H9 (cell line): ENCODE measurements at regions not wholly inside any gene's neighbourhood (a gene's known extent, or its start where the extent isn't known, plus 50 kb on each side); places are given as distances from the start of the nearest gene placed in this dataset.

ENCODE experiments used
- DNase-seq: peaks from one replicate; pipeline ENCODE4 v3.0.0-alpha.2; 2017
- H2AFZ ChIP-seq: one replicate; pipeline ENCODE4 v1.6.1; 2013; ENCODE audit warnings: mild to moderate bottlenecking, low read length, control low read depth, moderate library complexity
- H2AK5ac ChIP-seq: 2 replicates; pipeline ENCODE4 v1.6.1; 2013; ENCODE audit warnings: low read length, control low read depth, mixed read lengths; ENCODE audit not compliant: insufficient read length
- H2BK120ac ChIP-seq: one replicate; pipeline ENCODE4 v1.6.1; 2013; ENCODE audit warnings: low read depth, mild to moderate bottlenecking, low read length, control low read depth, inconsistent platforms; ENCODE audit not compliant: poor library complexity, severe bottlenecking
- H2BK12ac ChIP-seq: 2 replicates; pipeline ENCODE4 v1.6.1; 2013; ENCODE audit warnings: low read length, control low read depth, mixed read lengths, low read depth; ENCODE audit not compliant: insufficient read length
- H2BK15ac ChIP-seq: 2 replicates; pipeline ENCODE4 v1.6.1; 2013; ENCODE audit warnings: low read depth, low read length, control low read depth
- H2BK20ac ChIP-seq: one replicate; pipeline ENCODE4 v1.6.1; 2013; ENCODE audit warnings: low read depth, mild to moderate bottlenecking, low read length, control low read depth, inconsistent platforms; ENCODE audit not compliant: poor library complexity, severe bottlenecking
- H2BK5ac ChIP-seq: 2 replicates; pipeline ENCODE4 v1.6.1; 2013; ENCODE audit warnings: low read length, control low read depth, mixed read lengths; ENCODE audit not compliant: insufficient read length
- H3K14ac ChIP-seq: 2 replicates; pipeline ENCODE4 v1.6.1; 2013; ENCODE audit warnings: low read length, control low read depth; ENCODE audit not compliant: insufficient read depth
- H3K18ac ChIP-seq: 2 replicates; pipeline ENCODE4 v1.6.1; 2013; ENCODE audit warnings: low read depth, mild to moderate bottlenecking, mixed read lengths, low read length, control low read depth; ENCODE audit not compliant: insufficient read length
- H3K23ac ChIP-seq: 2 replicates; pipeline ENCODE4 v1.6.1; 2013; ENCODE audit warnings: low read length, control low read depth, mixed read lengths, low read depth; ENCODE audit not compliant: insufficient read length
- H3K23me2 ChIP-seq: 2 replicates; pipeline ENCODE4 v1.6.1; 2013; ENCODE audit warnings: low read depth, mild to moderate bottlenecking, mixed read lengths, low read length, control low read depth; ENCODE audit not compliant: insufficient read length, poor library complexity, severe bottlenecking
- H3K27ac ChIP-seq: 2 replicates; pipeline ENCODE4 v1.5.1; 2013; ENCODE audit warnings: low read length, control low read depth, mixed read lengths, low read depth; ENCODE audit not compliant: insufficient read length
- H3K27me3 ChIP-seq: 2 replicates; pipeline ENCODE4 v1.6.1; 2013; ENCODE audit warnings: low read length, control low read depth, inconsistent platforms; ENCODE audit not compliant: insufficient read depth
- H3K4ac ChIP-seq: 2 replicates; pipeline ENCODE4 v1.6.1; 2013; ENCODE audit warnings: low read depth, mild to moderate bottlenecking, control low read depth, inconsistent platforms, low read length, moderate library complexity
- H3K4me1 ChIP-seq: 2 replicates; pipeline ENCODE4 v1.6.1; 2013; ENCODE audit warnings: low read length, control low read depth, inconsistent platforms; ENCODE audit not compliant: insufficient read depth
- H3K4me2 ChIP-seq: 2 replicates; pipeline ENCODE4 v1.6.1; 2013; ENCODE audit warnings: low read length, control low read depth, mixed read lengths; ENCODE audit not compliant: insufficient read length, insufficient read depth
- H3K56ac ChIP-seq: 2 replicates; pipeline ENCODE4 v1.6.1; 2013; ENCODE audit warnings: low read depth, mild to moderate bottlenecking, mixed read lengths, low read length, control low read depth; ENCODE audit not compliant: insufficient read length
- H3K79me1 ChIP-seq: 2 replicates; pipeline ENCODE4 v1.6.1; 2013; ENCODE audit warnings: low read depth, mild to moderate bottlenecking, moderate library complexity, low read length, control low read depth, inconsistent platforms; ENCODE audit not compliant: insufficient read depth, poor library complexity, severe bottlenecking
- H3K79me2 ChIP-seq: 2 replicates; pipeline ENCODE4 v1.6.1; 2013; ENCODE audit warnings: low read length, control low read depth, inconsistent platforms; ENCODE audit not compliant: insufficient read depth
- H3K9ac ChIP-seq: 2 replicates; pipeline ENCODE4 v1.6.1; 2013; ENCODE audit warnings: low read length, control low read depth, mixed read lengths; ENCODE audit not compliant: insufficient read length; ENCODE audit errors: extremely low read depth
- H3K9me3 ChIP-seq: one replicate; pipeline ENCODE4 v1.6.1; 2013; ENCODE audit warnings: low read depth, low read length, inconsistent platforms; ENCODE audit not compliant: control insufficient read depth
- H3T11ph ChIP-seq: one replicate; pipeline ENCODE4 v1.6.1; 2013; ENCODE audit warnings: mild to moderate bottlenecking, low read length, control low read depth, inconsistent platforms
- H4K20me1 ChIP-seq: one replicate; pipeline ENCODE4 v1.6.1; 2013; ENCODE audit not compliant: control insufficient read depth, insufficient read length, insufficient read depth
- H4K5ac ChIP-seq: 2 replicates; pipeline ENCODE4 v1.6.1; 2013; ENCODE audit warnings: low read depth, mild to moderate bottlenecking, mixed read lengths, low read length, control low read depth; ENCODE audit not compliant: insufficient read length
- H4K8ac ChIP-seq: replicated peaks from 2 replicates; pipeline ENCODE4 v1.6.1; 2013; ENCODE audit warnings: low read length, control low read depth, mixed read lengths, low read depth; ENCODE audit not compliant: insufficient read length
- H4K91ac ChIP-seq: 2 replicates; pipeline ENCODE4 v1.6.1; 2013; ENCODE audit warnings: low read depth, mild to moderate bottlenecking, moderate library complexity, mixed read lengths, low read length, control low read depth; ENCODE audit not compliant: insufficient read length
- H3K27ac Mint-ChIP-seq, 3 experiments: 2 replicates in 2 of 3; 3 replicates in 1 of 3; pipeline ENCODE4 v1.8.0; 2020 to 2021; ENCODE audit warnings: mixed read lengths in 3 of 3, mild to moderate bottlenecking in 1 of 3, moderate library complexity in 1 of 3
- H3K27me3 Mint-ChIP-seq: 2 replicates; pipeline ENCODE4 v1.8.0; 2021; ENCODE audit warnings: low read depth, mild to moderate bottlenecking, moderate library complexity, mixed read lengths
- H3K36me3 Mint-ChIP-seq, 3 experiments: 2 replicates in 2 of 3; 3 replicates in 1 of 3; pipeline ENCODE4 v1.8.0; 2020 to 2021; ENCODE audit warnings: low read depth in 3 of 3, mixed read lengths in 3 of 3; ENCODE audit not compliant: insufficient read depth in 1 of 3
- H3K4me1 Mint-ChIP-seq, 2 experiments: 2 replicates each; pipeline ENCODE4 v1.8.0; 2020; ENCODE audit warnings: mixed read lengths in 2 of 2
- H3K4me3 Mint-ChIP-seq, 2 experiments: 2 replicates in 1 of 2; 3 replicates in 1 of 2; pipeline ENCODE4 v1.8.0; 2020 to 2021; ENCODE audit warnings: mild to moderate bottlenecking in 2 of 2, mixed read lengths in 2 of 2, moderate library complexity in 1 of 2
- H3K9me3 Mint-ChIP-seq, 2 experiments: 2 replicates in 1 of 2; 3 replicates in 1 of 2; pipeline ENCODE4 v1.8.0; 2020; ENCODE audit warnings: mild to moderate bottlenecking in 2 of 2, mixed read lengths in 2 of 2, moderate library complexity in 1 of 2
- WGBS: extraction: QIAGEN DNeasy Blood & Tissue Kit; methylation state at CpG from one replicate; pipeline ENCODE4 v1.1.7; 2013; ENCODE audit warnings: missing lambda C conversion rate, low lambda C conversion rate, mixed read lengths; ENCODE audit not compliant: insufficient read length; ENCODE audit errors: extremely low coverage; 5-methylcytosine and 5-hydroxymethylcytosine counted together
- TF ChIP-seq, protein P1 (sequence below): fragments of 200-600 bp; sonication (generic); conservative IDR thresholded peaks from 3 replicates; pipeline ENCODE4 v1.8.0; 2021; ENCODE audit warnings: antibody characterized with exemption, mild to moderate bottlenecking

DNA sequence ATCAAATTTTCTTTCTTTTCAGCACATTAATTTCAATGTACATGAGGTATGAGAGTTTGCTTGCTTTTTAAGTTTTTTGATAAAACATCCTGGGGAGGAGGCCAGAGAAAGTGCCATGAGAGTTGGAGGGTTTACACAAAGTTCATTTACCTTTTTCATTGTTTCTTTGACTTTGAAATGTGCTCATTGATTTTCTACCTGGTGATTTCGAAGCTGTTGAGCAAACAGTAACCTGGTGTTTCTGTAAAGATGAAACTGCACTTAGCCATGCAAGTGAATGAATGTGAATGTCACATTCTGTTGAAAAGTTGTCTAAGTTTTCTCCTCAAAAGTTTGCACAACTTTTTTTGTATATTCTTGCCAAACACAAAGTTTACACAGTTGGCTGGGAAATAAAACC is 797.0 kb downstream of the METTL4 start:
- H3K4me3 Mint-ChIP-seq = no peak overlapping the region
- H3K27ac Mint-ChIP-seq = no peak overlapping the region

More for the DNA sequence above, 797.0 kb downstream of the METTL4 start:
- no peak overlapping the region for H4K5ac ChIP-seq
- H3K4me1 Mint-ChIP-seq = no peaks in the 10 kb centered on the region
- H3K36me3 Mint-ChIP-seq = no peaks in the 10 kb centered on the region
- no peaks in the 10 kb centered on the region for H3K27me3 ChIP-seq
- H3K9me3 Mint-ChIP-seq = peaks cover 0 to 5% of the 10 kb centered on the region in 2 experiments; a peak in 2 of 5 replicates
- H3T11ph ChIP-seq = no peak overlapping the region
- no peak overlapping the region for H3K14ac ChIP-seq
- no peaks in the 10 kb centered on the region for H3K79me1 ChIP-seq
- H3K9ac ChIP-seq = no peak overlapping the region
- H3K23me2 ChIP-seq = no peaks in the 10 kb centered on the region
- H3K18ac ChIP-seq = no peak overlapping the region
- no peak overlapping the region for H2BK120ac ChIP-seq
- TF ChIP-seq, protein P1, sequence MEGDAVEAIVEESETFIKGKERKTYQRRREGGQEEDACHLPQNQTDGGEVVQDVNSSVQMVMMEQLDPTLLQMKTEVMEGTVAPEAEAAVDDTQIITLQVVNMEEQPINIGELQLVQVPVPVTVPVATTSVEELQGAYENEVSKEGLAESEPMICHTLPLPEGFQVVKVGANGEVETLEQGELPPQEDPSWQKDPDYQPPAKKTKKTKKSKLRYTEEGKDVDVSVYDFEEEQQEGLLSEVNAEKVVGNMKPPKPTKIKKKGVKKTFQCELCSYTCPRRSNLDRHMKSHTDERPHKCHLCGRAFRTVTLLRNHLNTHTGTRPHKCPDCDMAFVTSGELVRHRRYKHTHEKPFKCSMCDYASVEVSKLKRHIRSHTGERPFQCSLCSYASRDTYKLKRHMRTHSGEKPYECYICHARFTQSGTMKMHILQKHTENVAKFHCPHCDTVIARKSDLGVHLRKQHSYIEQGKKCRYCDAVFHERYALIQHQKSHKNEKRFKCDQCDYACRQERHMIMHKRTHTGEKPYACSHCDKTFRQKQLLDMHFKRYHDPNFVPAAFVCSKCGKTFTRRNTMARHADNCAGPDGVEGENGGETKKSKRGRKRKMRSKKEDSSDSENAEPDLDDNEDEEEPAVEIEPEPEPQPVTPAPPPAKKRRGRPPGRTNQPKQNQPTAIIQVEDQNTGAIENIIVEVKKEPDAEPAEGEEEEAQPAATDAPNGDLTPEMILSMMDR = no peak
- H2BK20ac ChIP-seq = no peak overlapping the region
- H3K79me2 ChIP-seq = no peaks in the 10 kb centered on the region
- H3K4me2 ChIP-seq = no peak overlapping the region
- H3K23ac ChIP-seq = no peak overlapping the region
- no peak overlapping the region for H3K27ac ChIP-seq
- no peak overlapping the region for H2AK5ac ChIP-seq
- H3K56ac ChIP-seq = no peak overlapping the region
- H4K20me1 ChIP-seq = no peaks in the 10 kb centered on the region
- no peak overlapping the region for H2BK12ac ChIP-seq
- no peak overlapping the region for H4K91ac ChIP-seq
- no peaks in the 10 kb centered on the region for H3K4me1 ChIP-seq
- no peak overlapping the region for H4K8ac ChIP-seq
- no peaks in the 10 kb centered on the region for H3K9me3 ChIP-seq
- no peak for DNase-seq
- no peak overlapping the region for H2BK5ac ChIP-seq
- no peak overlapping the region for H2AFZ ChIP-seq
- WGBS = no CpG with 5 or more reads among the region's 1 CpG
- H2BK15ac ChIP-seq = no peak overlapping the region
- H3K27me3 Mint-ChIP-seq = no peaks in the 10 kb centered on the region
- H3K4ac ChIP-seq = no peak overlapping the region
